HTR-8/SVneo (cell line): ENCODE measurements at regions not wholly inside any gene's neighbourhood (a gene's known extent, or its start where the extent isn't known, plus 50 kb on each side); places are given as distances from the start of the nearest gene placed in this dataset.
"Not testable (repeated sequence)": the region's sequence is repeated elsewhere in the genome, so short reads cannot be mapped to it uniquely, and the experiment has no call there.

ENCODE experiments used
- DNase-seq: peaks from one replicate; pipeline ENCODE4 v3.0.0; 2011; ENCODE audit warnings: low spot score, mixed read lengths; ENCODE audit not compliant: insufficient read length
- FAIRE-seq: peaks from 2 replicates; lab custom pipeline; 2011; peaks lifted over from hg19 to GRCh38; lab: Jason Lieb, UNC

DNA sequence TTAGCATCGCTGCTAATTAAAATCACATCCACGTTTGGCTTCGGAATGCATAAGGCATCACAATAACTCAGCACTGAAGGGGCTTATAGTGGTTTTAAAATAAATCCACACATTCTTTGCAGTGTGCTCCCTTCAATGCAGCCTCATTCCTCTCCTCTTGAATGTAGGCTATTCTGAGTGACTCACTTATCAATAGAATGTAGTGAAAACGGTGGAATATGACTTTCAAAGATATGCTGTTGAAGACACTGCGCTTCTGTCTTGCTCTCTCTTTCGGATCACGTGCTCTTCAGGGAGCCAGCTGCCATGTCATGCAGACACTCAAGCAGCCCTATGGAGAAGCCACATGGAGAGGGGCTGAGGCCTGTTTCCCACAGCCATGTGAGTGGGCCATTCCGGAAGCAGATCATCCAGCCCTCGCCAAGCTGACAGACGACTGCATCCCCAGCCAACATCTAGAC is 87.4 kb downstream of the CRYGS start:
- no peak for FAIRE-seq
- no peak for DNase-seq

DNA sequence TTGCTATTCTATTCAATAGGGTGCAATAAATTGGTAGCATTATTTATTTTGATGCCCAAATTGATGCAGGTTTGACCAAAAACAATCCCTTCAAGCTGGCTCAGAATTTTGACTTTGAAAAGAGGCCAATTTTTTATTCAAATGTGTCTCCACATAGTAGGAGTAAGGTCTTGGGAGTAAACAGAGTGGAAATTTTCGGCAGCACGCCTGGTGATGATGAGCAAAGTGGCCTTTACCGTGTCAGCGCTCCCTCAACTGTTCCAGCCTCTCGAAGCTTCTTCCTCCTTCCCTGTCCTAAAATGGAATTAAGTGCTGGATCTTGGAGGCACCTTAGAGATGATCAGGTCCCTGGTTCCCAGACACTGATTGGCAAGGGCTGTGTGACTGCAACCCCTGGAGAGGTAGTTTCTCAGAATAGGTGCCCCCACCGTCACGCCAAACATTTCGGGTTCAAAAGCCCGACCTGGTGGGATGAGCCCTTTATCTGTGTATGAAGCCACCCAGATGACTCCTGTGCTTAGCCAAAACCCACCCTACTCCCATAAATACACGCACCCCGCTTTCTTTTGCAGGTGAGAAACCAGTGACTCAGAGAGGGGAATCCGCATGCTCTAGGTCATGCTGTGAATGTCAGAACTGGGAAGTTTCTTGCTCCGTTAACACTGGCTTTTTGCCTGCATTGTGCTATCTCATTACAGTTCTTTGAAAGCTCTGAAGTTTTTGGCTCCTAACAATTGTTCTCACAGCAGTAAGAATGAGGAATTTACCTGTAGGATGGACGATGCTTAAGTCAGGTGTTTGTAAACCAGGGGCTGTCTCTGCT is 89.1 kb downstream of the CRYGS start:
- no peak for DNase-seq
- no peak for FAIRE-seq

DNA sequence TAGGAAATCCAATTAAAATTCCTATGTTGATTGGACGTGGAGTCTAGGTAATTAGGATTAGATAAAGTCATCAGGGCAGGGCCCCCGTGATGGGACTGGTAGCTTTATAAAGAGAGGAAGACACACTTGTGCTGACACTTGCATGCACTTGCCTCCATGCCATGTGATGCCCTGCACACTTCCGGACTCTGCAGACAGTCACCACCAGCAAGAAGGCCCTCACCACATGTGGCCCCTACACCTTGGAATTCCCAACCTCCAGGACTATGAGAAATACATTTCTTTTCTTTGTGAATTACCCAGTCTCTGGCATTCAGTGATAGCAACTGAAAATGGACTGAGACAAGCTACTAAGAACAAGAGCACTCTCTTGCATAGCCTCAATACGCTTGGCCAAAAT is 90.6 kb downstream of the CRYGS start:
- FAIRE-seq, result no peak
- DNase-seq, result no peak

DNA sequence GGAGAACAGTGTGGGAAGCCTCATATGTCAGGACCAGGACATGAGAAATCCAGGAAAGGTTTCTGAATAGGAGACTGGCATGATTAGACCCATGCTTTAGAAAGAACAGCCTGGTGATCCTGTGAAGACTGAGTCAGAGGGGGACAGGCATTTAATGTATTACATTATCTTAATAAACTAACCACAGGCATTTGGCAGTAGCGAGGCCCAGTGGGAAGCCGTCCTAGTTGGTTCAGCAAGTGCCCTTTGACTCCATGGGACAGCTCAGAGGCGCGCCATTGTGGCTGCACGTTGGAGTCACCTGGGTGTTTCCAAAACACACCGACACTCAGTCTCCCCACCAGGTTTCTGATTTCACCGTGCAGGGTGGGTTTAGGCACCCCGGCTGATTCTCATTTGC is 90.5 kb upstream of the DGKG start:
- FAIRE-seq, result no peak

DNA sequence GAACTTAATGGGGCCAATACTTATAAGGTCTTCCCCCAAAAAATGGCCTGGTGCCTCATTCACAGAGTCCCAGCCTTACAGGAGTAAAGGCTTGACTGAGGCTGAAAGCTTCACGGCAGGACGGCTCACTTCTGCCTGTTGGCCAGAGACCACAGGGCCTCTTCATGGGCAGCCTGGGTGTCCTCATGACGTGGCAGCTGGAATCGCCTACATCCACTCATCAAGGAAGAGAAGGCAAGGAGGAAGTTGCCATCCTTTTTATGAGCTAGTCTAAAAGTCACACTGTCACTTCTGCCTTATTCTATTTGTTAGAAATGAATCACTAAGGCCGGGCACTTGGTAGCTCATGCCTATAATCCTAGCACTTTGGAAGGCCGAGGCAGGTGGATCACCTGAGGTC is 89.3 kb upstream of the DGKG start:
- FAIRE-seq (no peak), DNase-seq (no peak)

More for the DNA sequence above, 90.5 kb upstream of the DGKG start:
- DNase-seq, result peak; percentile 37

DNA sequence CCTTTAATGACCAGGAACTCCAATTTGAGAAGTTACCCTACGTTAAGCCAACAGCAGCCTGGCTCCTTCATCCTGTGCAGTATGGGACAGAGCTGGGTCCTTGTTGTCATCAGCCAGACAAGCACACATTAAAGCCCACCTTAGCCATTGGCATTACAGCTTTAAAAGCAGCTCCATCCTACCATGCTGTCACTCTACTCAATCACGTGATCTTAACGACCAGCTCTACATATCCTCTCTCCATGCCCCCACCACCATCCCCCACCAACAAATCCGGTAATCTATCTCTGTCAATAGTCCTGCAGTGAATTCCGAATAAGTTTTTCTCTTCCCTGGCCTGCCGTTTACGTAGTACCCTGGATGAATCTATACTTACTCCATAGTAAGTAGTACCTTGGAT is 82.9 kb upstream of the DGKG start:
- no peak for DNase-seq
- no peak for FAIRE-seq

DNA sequence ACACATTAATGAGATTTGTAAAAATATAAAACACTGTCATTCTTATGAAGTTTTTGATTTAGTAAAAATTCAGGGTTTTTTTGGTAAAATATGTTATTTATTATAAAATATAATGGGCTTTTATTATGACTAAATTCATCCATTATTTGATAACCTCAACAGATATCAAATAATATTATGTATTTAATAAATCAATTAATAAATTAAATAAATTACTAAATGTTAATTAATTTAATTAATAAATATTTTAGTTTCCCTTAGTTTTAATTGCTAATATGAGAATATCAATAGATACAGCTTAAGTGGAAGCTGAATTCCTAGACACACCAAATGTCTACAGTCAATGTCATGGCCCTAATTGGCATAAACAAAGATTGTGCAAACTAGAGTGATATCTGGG is 82.3 kb upstream of the DGKG start:
- no peak for FAIRE-seq
- no peak for DNase-seq

DNA sequence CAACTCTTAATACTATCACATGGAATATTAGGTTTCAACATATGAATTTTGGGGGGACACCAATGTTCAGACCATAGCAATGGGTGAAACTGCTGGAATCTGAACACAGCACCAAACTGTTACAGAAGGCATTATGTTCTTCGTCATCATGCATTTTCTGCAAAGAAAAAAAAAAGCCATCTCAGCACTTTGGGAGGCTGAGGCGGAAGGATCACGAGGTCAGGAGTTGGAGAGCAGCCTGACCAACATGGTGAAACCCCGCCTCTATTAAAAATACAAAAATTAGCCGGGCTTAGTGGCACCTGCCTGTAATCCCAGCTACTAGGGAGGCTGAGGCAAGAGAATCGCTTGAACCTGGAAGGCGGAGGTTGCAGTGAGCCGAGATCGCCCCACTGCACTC is 80.9 kb upstream of the DGKG start:
- not testable (repeated sequence) for DNase-seq, FAIRE-seq

DNA sequence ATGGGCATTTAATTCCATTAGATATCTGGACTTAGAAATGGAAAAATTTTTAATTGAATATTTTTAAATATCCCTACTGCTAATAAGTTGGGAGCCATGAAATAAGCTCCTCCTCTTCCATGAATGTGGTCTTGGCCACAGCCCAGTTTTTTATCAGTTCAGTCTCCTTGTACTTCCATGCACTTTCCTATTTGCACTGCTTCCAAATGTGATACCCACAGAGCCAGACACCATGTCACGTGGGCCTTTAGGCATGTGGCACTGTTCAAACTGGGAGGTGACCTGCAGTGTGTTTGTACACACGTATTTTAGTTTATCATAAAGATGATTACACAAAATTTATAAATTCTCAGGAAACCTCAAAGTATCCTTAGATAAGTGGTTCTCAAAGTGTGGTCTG is 80.1 kb upstream of the DGKG start:
- FAIRE-seq, result no peak
- DNase-seq, result no peak

DNA sequence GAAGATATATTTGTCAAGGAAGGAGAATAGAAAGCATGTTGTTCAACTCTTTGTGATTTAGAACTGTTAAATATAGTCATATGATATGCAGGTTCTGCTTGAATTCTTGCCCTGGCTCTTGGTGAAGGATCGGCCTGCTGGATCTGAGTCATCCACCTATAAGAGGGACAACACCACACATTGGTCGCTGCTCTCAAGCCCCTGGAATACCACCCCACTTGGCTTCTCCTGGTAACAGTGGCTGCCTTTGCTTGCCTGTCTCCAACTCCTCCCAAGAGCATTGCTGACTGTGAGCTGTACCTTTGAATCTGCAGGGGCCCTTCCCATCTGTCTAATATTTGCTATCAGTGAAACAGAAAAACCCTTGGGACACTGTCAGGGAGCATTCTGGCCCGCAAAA is 78.9 kb upstream of the DGKG start:
- no peak for DNase-seq
- no peak for FAIRE-seq

DNA sequence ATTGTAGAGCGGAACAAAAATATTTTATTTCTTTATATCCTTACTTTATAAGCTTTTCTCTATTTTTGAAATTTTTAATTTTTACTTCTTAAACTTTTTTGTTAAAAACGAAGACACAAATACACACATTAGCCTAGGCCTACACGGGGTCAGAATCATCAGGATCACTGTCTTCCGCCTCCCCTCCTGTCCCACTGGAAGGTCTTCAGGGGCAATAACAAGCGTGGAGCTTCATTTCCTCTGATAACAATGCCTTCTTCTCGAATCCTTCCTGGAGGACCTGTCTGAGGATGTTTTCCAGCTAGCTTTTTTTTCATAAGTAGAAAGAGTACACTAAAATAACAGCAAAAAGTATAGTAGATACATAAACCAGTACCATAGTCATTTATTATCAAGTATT is 77.7 kb upstream of the DGKG start:
- DNase-seq, result no peak
- FAIRE-seq, result no peak

DNA sequence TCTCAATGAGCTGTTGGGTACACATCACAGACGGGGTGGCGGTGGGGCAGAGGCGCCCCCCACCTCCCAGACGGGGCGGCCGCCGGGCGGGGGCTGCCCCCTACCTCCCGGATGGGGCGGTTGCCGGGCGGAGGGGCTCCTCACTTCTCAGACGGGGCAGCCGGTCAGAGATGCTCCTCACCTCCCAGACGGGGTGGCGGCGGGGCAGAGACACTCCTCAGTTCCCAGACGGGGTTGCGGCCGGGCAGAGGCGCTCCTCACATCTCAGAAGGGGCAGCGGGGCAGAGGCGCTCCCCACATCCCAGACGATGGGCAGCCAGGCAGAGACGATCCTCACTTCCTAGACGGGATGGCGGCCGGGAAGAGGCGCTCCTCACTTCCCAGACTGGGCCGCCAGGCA is 73.3 kb upstream of the DGKG start:
- not testable (repeated sequence) for FAIRE-seq, DNase-seq

DNA sequence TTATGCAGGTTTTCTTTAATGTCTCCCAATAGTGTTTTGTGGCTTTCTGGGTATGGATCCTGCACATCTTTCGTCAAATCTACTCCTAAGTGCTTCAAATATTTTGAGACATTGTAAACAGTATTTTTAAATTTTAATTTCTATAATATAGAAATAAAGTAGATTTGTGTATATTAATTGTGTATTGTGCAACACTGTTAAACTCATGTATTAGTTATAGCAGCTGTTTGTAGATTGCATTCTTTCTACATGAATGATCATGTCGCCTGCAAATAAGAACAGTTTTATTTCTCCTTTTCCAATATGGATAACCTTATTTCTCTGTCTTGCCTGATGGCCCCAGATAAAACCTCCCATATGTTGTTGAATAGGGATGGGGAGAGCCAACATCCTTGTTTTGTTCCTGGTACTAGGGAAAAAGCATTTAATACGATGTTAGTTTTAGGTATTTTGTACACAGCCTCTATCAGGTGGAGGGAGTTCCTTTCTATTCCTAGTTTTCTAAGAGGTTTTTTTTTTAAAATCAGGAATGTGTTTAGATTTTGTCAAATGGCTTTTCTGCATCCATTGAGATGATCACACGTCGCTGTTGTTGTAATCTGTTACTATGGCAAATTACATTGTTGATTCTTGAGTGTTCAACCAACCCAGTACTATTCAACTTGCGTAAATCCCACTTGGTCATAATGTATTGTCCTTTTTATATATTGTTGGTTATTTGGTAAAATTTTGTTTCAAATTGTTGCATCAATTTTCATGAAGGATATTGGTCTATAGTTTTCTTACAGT is 71.1 kb upstream of the DGKG start:
- DNase-seq (no peak), FAIRE-seq (no peak)

DNA sequence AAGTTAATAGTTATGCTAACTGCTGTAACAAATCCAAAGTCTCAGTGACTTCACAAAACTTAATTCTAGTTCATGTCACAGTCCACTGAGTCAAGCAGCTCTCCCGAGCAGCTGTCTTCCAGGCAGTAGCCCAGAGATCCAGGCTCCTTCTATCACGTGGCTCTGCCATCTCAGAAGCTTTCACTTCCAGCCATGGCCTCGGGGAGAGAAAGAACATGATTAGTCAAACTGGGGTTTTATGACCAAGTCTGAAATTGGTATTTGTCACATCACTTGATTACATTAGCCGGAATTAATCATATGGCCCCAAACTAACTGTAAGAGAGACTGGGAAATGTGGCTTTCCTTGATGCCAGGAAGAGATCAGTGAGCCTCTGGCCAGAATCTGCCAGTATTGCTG is 70.2 kb upstream of the DGKG start:
- FAIRE-seq, result no peak
- DNase-seq, result no peak

DNA sequence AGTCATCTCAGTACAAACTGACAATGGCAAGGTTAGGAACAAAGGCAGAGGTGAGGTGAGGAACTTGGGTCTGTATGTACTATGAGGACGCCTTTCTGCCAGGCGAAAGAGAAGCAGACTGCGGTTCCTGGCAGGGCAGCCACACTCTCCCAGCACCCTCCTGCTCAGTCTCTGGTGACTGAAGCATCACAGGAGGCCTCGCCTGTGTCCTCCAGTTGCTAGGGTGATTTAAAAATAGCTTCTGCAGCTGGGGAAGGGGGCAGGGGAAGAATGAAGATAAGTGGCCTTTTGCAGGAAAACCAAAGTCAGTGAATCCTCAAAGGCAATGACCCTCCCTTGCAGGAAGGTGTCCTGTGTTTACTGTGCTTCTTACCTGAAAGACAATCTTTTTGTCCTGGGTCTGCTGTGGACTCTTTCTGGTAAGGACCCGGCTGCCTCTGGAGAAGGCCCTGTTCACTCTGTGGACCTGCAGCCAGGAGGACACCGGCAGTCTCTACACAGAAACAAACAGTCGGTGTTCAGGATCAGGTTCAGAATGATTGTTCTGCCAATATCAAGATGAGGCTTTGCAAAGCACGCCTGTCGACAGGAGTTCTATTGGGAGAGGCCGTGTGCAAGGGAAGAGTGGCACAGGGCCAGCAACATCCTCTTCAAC is 65.7 kb upstream of the DGKG start:
- no peak for DNase-seq
- no peak for FAIRE-seq

DNA sequence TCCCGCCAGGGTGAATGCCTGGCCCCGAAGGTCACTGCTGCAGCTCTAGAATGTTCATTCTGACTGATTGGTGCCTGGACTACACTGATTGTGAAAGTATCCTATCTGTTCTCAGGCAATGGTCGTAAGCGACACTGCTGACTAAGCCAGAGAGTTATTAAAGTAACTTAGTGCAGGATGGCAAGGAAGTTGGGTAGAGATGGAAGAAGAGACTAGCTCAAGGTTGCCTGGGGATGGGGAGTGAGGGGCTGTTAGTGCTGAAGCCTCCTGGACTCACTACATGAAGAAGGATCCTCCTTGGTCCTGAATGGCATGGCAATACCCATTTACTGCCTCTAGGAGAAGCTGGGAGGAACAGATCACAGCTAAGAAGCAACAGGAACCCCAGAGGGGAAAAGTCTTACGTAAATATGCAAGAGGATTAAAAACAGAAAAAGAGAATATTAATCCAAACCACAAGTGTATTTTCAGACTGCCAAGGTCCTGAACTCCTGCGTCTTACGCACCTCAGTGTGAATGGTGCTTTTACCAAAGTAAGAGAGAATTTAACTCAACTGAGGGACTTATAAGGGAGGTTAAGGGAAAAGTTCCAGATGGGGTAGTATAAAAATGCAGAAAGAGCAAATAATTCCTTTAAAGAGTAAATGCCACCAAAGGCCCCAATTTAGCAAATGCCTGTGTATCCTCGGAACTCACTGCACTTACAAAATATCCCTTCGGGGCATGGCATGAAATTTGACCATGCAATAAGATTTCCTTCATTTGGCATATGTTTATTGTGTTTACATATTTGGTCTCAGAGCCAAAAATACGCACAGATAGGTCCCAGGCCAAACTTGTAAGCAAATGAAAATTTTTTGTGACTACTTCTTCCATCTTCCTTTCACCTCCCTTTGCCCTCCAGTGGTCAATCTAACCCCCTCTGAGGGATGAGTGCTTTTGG is 64.0 kb upstream of the DGKG start:
- DNase-seq, result no peak
- FAIRE-seq, result no peak

DNA sequence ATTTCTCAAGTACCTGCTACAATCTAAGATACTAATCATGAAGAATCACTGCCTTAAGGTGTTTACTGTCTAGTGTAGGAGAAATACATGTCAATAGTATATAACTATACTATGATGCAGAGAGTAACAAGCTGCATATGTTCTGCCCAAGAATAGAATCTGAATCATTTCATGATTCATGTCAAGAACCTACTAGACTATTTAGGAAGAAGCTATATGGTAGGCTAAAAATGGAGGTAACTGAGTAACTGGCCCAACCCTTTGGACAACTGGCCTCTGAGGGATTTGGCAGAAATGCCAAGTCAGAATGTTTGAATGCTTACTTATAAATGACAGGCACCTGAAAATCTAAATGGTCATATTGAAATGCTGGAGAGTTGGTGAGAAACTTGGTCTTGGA is 59.9 kb upstream of the DGKG start:
- no peak for DNase-seq
- FAIRE-seq, result no peak

DNA sequence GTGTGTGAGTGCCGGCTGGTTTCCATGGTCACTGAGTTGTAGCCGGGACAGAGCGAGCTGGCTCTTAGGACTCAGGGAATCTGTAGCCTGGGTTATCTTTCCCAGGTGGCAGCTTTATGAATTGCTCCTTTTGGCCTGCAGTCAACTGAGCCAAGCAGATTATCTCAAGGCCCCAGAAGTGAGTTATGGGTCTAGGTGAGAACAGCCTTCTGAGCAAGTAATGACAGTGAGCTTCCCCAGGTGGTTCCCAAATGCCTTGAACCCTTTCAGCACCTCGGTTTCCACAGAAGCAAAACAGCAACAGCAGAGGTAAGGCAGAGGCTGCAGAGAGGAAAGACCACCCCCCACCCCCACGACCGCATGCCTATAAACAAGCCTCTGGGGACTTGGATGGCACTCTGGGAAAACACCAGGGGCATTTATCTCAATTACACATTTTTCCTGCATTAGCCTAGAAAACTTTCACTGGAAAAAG is 56.7 kb upstream of the DGKG start:
- FAIRE-seq (no peak), DNase-seq (no peak)

DNA sequence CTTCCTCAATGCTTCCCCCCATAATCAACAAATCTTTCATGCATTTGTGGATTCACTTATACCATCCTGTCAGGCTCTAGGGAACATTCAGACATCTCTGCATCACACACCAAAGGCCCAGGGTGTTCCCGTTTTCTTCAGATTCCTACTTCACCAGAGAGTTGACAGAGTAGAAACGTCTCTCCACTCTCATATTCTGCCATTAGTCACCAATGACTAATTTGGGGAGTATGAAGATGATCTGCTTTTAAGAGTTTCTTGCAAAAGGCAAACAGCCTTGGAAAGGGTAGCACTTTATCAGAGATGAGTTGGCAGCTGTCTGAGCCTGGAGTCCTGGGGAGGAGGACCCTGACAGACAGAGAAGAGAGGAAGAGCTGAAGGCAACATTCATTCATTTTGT is 55.8 kb upstream of the DGKG start:
- FAIRE-seq, result no peak
- peak; percentile 25 for DNase-seq
